ENCODE measurements at regions not wholly inside any gene's neighbourhood (a gene's known extent, or its start where the extent isn't known, plus 50 kb on each side); places are given as distances from the start of the nearest gene placed in this dataset.

DNA sequence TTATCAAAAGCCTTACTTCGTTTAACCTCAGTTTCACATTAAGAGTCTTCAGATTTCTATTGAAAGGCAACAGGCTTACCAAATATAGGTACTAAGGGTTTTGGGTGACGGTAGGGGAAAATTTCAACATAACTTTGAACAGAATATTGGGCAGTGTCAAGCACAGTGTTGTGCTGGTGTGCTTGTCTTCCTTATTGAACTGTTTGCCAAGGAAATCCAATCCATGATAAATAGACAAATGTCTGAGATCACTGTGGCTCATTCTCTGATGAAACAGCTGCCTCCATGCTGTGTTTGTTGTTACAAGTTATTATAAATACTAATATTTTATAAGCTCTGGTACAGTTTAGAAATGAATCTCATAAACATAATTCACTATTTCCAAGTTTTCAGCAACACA is 730.1 kb downstream of the NR2F1-AS1 start:
- TF ChIP-seq, protein P1, sequence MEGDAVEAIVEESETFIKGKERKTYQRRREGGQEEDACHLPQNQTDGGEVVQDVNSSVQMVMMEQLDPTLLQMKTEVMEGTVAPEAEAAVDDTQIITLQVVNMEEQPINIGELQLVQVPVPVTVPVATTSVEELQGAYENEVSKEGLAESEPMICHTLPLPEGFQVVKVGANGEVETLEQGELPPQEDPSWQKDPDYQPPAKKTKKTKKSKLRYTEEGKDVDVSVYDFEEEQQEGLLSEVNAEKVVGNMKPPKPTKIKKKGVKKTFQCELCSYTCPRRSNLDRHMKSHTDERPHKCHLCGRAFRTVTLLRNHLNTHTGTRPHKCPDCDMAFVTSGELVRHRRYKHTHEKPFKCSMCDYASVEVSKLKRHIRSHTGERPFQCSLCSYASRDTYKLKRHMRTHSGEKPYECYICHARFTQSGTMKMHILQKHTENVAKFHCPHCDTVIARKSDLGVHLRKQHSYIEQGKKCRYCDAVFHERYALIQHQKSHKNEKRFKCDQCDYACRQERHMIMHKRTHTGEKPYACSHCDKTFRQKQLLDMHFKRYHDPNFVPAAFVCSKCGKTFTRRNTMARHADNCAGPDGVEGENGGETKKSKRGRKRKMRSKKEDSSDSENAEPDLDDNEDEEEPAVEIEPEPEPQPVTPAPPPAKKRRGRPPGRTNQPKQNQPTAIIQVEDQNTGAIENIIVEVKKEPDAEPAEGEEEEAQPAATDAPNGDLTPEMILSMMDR (IDR thresholded peaks at IDR 0.05; ENCODE audit: insufficient read depth, low read length): no peak
- TF ChIP-seq, protein P2, sequence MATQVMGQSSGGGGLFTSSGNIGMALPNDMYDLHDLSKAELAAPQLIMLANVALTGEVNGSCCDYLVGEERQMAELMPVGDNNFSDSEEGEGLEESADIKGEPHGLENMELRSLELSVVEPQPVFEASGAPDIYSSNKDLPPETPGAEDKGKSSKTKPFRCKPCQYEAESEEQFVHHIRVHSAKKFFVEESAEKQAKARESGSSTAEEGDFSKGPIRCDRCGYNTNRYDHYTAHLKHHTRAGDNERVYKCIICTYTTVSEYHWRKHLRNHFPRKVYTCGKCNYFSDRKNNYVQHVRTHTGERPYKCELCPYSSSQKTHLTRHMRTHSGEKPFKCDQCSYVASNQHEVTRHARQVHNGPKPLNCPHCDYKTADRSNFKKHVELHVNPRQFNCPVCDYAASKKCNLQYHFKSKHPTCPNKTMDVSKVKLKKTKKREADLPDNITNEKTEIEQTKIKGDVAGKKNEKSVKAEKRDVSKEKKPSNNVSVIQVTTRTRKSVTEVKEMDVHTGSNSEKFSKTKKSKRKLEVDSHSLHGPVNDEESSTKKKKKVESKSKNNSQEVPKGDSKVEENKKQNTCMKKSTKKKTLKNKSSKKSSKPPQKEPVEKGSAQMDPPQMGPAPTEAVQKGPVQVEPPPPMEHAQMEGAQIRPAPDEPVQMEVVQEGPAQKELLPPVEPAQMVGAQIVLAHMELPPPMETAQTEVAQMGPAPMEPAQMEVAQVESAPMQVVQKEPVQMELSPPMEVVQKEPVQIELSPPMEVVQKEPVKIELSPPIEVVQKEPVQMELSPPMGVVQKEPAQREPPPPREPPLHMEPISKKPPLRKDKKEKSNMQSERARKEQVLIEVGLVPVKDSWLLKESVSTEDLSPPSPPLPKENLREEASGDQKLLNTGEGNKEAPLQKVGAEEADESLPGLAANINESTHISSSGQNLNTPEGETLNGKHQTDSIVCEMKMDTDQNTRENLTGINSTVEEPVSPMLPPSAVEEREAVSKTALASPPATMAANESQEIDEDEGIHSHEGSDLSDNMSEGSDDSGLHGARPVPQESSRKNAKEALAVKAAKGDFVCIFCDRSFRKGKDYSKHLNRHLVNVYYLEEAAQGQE (IDR thresholded peaks at IDR 0.05; ENCODE audit: insufficient replicate concordance, low read depth): no peak

Measured in HL-60 (cell line).